ENCODE measurements at regions not wholly inside any gene's neighbourhood (a gene's known extent, or its start where the extent isn't known, plus 50 kb on each side); places are given as distances from the start of the nearest gene placed in this dataset.

DNA sequence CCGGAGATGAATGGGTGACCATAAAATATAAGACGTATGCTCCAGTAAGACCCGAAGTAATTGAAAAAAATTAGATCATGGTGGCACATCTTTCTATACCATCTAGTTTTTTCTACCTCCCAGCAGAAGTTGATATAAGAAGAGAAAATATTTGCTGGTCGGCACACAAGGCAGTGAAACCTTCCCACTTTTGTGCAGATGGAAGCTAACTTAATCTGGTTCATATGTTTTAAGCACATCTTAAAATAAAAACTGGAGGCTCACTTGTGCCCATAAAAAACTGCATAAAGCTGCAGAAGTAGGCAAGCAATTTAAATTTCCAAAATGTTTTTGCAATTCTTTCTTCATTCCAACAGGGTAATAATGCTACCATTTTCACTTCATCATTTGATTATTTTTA, 449.2 kb downstream of the CNTN3 start:
- no peaks in the 10 kb centered on the region for H3K27me3 ChIP-seq (replicated peaks in 1 of 7)
- H3K36me3 ChIP-seq = no peaks in the 10 kb centered on the region
- H3K4me3 ChIP-seq = no peak overlapping the region
- DNase-seq = no peak
- H3K27ac ChIP-seq = no peak overlapping the region
- no peaks in the 10 kb centered on the region for H3K4me1 ChIP-seq
- intact Hi-C loops (cut with DNase I; ENCODE audit: low total_unique reads) = no loop called here
- WGBS, 5 donors = 81 to 96% (median 86%) methylated on average over 4 of the region's 4 CpGs
- no peak for TF ChIP-seq POLR2AphosphoS5 (IDR thresholded peaks at IDR 0.05)
- TF ChIP-seq POLR2A (IDR thresholded peaks at IDR 0.05) = no peak
- TF ChIP-seq, protein P1, sequence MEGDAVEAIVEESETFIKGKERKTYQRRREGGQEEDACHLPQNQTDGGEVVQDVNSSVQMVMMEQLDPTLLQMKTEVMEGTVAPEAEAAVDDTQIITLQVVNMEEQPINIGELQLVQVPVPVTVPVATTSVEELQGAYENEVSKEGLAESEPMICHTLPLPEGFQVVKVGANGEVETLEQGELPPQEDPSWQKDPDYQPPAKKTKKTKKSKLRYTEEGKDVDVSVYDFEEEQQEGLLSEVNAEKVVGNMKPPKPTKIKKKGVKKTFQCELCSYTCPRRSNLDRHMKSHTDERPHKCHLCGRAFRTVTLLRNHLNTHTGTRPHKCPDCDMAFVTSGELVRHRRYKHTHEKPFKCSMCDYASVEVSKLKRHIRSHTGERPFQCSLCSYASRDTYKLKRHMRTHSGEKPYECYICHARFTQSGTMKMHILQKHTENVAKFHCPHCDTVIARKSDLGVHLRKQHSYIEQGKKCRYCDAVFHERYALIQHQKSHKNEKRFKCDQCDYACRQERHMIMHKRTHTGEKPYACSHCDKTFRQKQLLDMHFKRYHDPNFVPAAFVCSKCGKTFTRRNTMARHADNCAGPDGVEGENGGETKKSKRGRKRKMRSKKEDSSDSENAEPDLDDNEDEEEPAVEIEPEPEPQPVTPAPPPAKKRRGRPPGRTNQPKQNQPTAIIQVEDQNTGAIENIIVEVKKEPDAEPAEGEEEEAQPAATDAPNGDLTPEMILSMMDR (IDR thresholded peaks at IDR 0.05 in 8 of 11, conservative IDR thresholded peaks at IDR 0.05 in 3 of 11) = no peak
- peaks cover 0 to 31% (median 22%) of the 10 kb centered on the region in 8 donors for H3K9me3 ChIP-seq

DNA sequence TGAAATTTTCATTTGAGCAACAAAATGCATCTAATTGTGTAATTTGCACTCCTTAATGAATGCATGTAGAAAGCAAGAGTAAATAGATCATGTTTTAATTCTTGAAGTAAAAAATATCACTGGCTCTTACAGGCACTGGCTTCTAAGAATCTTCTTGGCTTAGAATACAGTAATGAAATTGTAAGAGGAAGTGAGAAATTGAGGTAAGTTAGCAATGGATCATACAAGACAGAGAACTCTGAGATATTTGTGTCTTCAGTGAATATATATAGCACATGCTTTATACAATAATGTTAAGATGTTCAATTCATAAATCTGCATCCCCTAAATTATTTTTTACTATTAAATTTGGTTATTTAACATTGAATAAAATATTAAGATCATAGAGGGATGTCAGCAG, 465.0 kb downstream of the CNTN3 start:
- H3K27ac ChIP-seq = no peak overlapping the region
- no peak overlapping the region for H3K4me3 ChIP-seq
- no peaks in the 10 kb centered on the region for H3K27me3 ChIP-seq (replicated peaks in 1 of 7)
- peaks cover 0 to 12% (median 2%) of the 10 kb centered on the region in 8 donors for H3K9me3 ChIP-seq
- intact Hi-C loops (cut with DNase I; ENCODE audit: low total_unique reads) = no loop called here
- no peak for DNase-seq
- no peaks in the 10 kb centered on the region for H3K4me1 ChIP-seq
- H3K36me3 ChIP-seq = no peaks in the 10 kb centered on the region
- no peak for TF ChIP-seq POLR2AphosphoS5 (IDR thresholded peaks at IDR 0.05)

DNA sequence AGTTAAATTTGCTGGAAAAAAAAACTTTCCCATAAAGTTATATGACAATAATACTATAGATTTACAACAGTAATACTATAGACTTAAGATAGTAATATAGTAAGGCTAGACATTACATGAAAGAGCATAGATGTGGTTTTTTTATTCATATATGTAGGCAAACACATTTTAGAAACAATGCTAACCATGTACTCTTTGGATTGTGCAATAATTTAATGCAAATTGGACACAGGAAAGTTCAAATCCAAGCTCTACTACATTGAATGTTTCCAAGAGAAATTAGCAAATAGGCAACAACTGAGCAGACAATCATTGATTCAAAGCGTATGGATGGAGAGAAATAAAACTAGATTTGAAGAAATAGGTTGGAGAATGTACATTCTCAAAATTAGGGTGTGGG, 469.2 kb downstream of the CNTN3 start:
- Histone ChIP-seq H3K4me1 (no peaks in the 10 kb centered on the region), H3K27me3 (replicated peaks in 1 of 7) (no peaks in the 10 kb centered on the region), H3K9me3 (peaks cover 0 to 8% (median 0%) of the 10 kb centered on the region in 8 donors), H3K4me3 (no peak overlapping the region), H3K27ac (no peak overlapping the region), H3K36me3 (no peaks in the 10 kb centered on the region)
- TF ChIP-seq, protein P1 (IDR thresholded peaks at IDR 0.05 in 8 of 11, conservative IDR thresholded peaks at IDR 0.05 in 3 of 11) = no peak
- TF ChIP-seq POLR2AphosphoS5 (IDR thresholded peaks at IDR 0.05) = no peak
- no peak for TF ChIP-seq POLR2A (IDR thresholded peaks at IDR 0.05)
- 60 to 84% (median 69%) methylated on average over 1 of the region's 1 CpG for WGBS, 5 donors
- no peak for DNase-seq
- intact Hi-C loops (cut with DNase I; ENCODE audit: low total_unique reads) = no loop called here

DNA sequence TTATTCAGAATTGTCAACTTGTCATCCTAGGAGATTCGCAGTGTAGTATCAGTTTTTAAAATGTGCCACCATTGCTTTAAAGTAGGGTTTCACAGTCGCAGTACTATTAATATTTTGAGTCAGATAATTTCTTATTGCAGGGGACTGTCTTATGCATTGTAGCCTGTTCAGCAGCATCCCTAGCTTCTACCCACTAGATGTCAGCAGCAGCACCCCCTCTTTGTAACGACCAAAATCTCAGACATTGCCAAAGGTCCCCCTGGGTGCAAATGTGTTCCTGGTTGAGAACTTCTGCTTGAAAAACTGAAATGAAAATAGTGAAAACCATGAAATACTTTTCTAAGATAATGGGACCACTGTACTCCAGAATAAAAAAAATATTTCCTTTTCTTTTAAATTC, 474.8 kb downstream of the CNTN3 start:
- no peak overlapping the region for H3K27ac ChIP-seq
- H3K4me3 ChIP-seq = no peak overlapping the region
- TF ChIP-seq, protein P1 (IDR thresholded peaks at IDR 0.05 in 8 of 11, conservative IDR thresholded peaks at IDR 0.05 in 3 of 11) = no peak
- TF ChIP-seq POLR2AphosphoS5 (IDR thresholded peaks at IDR 0.05) (no peak), POLR2A (IDR thresholded peaks at IDR 0.05) (no peak)
- no peaks in the 10 kb centered on the region for H3K4me1 ChIP-seq
- H3K27me3 ChIP-seq (replicated peaks in 1 of 7) = no peaks in the 10 kb centered on the region
- H3K9me3 ChIP-seq = peaks cover 0 to 14% (median 5%) of the 10 kb centered on the region in 8 donors
- no peak for DNase-seq
- intact Hi-C loops (cut with DNase I; ENCODE audit: low total_unique reads) = no loop called here
- 42 to 58% (median 48%) methylated on average over 3 of the region's 3 CpGs for WGBS, 5 donors
- H3K36me3 ChIP-seq = no peaks in the 10 kb centered on the region

DNA sequence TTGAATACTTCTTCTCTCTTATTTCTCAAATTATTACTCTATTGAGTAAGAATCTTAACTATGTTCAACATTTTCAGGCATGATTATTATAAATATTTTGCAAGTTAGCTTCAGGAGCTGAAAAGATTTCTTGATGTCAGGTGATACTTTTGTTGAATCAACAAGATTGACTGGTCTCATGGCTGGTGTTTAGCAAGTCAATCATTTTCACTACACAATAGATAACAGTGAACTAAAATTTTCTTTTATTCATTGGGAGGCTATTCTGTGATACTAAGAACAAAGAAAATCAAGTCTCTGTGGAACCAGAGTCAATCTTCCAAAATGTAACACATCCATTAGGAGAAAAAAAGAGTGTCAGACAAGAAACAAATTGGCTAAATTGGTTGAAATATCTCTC, 476.7 kb downstream of the CNTN3 start:
- Histone ChIP-seq H3K4me1 (no peaks in the 10 kb centered on the region), H3K9me3 (peaks cover 0 to 18% (median 5%) of the 10 kb centered on the region in 8 donors), H3K4me3 (no peak overlapping the region), H3K27me3 (replicated peaks in 1 of 7) (no peaks in the 10 kb centered on the region), H3K36me3 (no peaks in the 10 kb centered on the region), H3K27ac (no peak overlapping the region)
- intact Hi-C loops (cut with DNase I; ENCODE audit: low total_unique reads) = no loop called here
- no peak for DNase-seq
- TF ChIP-seq POLR2AphosphoS5 (IDR thresholded peaks at IDR 0.05) = no peak
- TF ChIP-seq POLR2A (IDR thresholded peaks at IDR 0.05) = no peak
- TF ChIP-seq, protein P1 (IDR thresholded peaks at IDR 0.05 in 8 of 11, conservative IDR thresholded peaks at IDR 0.05 in 3 of 11) = no peak
